ENCODE measurements at regions not wholly inside any gene's neighbourhood (a gene's known extent, or its start where the extent isn't known, plus 50 kb on each side); places are given as distances from the start of the nearest gene placed in this dataset.
A peak's percentile ranks its signal among the peaks of the same experiment; 100 is the strongest.
"Not testable (repeated sequence)": the region's sequence is repeated elsewhere in the genome, so short reads cannot be mapped to it uniquely, and the experiment has no call there.

DNA sequence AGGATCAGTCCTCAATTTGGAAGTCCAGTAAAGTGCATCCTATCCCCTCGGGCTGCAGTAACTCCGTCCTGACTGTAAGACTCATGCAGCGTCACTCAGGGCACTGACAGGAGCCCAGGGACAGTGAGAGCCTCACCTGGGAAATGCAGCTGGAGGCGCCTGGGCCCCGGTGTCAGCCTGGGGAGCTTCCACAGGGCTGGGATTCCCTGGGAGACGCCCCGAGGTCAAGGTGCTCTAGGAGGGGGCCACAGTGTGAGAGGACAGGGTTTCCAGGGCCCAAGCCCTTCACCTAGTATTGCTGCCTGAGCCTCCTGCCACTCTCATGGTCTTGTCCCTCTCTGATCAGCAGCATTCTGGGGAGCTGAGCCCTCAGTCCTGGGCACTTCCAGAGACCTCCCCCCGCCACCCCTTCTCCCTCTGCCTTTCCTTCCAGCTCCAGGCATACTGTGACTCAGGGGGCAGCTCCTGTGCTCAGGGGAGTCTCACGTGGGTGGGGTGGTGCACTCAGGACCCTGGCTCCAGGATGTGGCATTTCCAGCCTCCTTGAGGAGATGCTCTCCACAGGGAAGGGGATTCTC lies 99.1 kb upstream of the IGLL5 start:
- TF ChIP-seq, protein P1, sequence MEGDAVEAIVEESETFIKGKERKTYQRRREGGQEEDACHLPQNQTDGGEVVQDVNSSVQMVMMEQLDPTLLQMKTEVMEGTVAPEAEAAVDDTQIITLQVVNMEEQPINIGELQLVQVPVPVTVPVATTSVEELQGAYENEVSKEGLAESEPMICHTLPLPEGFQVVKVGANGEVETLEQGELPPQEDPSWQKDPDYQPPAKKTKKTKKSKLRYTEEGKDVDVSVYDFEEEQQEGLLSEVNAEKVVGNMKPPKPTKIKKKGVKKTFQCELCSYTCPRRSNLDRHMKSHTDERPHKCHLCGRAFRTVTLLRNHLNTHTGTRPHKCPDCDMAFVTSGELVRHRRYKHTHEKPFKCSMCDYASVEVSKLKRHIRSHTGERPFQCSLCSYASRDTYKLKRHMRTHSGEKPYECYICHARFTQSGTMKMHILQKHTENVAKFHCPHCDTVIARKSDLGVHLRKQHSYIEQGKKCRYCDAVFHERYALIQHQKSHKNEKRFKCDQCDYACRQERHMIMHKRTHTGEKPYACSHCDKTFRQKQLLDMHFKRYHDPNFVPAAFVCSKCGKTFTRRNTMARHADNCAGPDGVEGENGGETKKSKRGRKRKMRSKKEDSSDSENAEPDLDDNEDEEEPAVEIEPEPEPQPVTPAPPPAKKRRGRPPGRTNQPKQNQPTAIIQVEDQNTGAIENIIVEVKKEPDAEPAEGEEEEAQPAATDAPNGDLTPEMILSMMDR (conservative IDR thresholded peaks at IDR 0.05; ENCODE audit: low read depth, low read length), result peak; percentile 35; the same call in 1 of the 2 replicates
- Histone ChIP-seq H4K20me1 (ENCODE audit: insufficient read depth) (no peaks in the 10 kb centered on the region), H2AFZ (ENCODE audit: low read depth) (peak overlapping the region; percentile 34; the same call in 1 of the 2 replicates), H3K9ac (no peak overlapping the region), H3K79me2 (ENCODE audit: insufficient read depth, low read depth) (no peaks in the 10 kb centered on the region), H3K4me2 (no peak overlapping the region; the same call in 1 of the 2 replicates), H3K4me3 (IDR thresholded peaks at IDR 0.05; ENCODE audit: insufficient read depth, low read depth, low read length) (no peak overlapping the region), H3K4me1 (ENCODE audit: low read depth, poor library complexity, severe bottlenecking) (peaks cover 17% of the 10 kb centered on the region), H3K36me3 (ENCODE audit: insufficient read depth) (no peaks in the 10 kb centered on the region), H3K27ac (no peak overlapping the region), H3K27me3 (ENCODE audit: insufficient read depth, low read depth) (no peaks in the 10 kb centered on the region)

DNA sequence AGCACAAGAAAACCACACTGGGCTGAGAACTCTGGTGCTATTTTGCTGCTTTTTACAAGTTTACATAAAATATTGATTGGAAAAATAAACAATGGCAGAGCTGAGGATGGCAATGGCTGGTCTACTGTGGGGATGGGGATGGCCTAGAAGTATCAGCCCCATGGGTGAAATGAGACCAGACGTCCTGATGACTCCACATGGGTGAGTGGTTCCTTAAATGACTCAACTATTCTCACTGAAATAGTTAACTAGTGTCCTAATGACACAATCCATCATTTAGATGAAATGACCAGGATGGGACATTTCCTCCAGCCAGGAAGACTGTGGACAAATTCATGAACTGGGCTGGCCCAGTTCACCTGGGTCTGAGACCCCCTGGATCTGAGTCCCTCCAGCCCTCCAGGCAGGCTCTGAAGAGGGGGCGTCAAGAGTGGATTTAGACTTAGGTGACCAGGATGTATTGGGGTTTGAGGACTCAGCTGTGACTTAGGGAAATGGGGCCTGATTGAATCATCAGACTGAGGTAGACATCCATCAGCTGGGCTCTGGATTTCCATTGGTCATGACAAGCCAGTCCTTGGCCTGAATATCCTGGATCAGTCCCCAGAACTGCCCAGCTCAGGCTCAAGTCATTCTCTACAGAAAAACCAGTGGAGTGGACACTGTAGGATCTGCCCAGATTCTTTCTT lies 98.2 kb upstream of the IGLL5 start:
- H3K4me3 ChIP-seq (IDR thresholded peaks at IDR 0.05; ENCODE audit: insufficient read depth, low read depth, low read length), result no peak overlapping the region
- no peaks in the 10 kb centered on the region for H3K27me3 ChIP-seq (ENCODE audit: insufficient read depth, low read depth)
- H2AFZ ChIP-seq (ENCODE audit: low read depth), result no peak overlapping the region
- no peaks in the 10 kb centered on the region for H3K79me2 ChIP-seq (ENCODE audit: insufficient read depth, low read depth)
- peaks cover 17% of the 10 kb centered on the region for H3K4me1 ChIP-seq (ENCODE audit: low read depth, poor library complexity, severe bottlenecking)
- TF ChIP-seq, protein P1 (conservative IDR thresholded peaks at IDR 0.05; ENCODE audit: low read depth, low read length), result no peak
- H3K9ac ChIP-seq, result no peak overlapping the region
- no peak overlapping the region for H3K27ac ChIP-seq
- no peaks in the 10 kb centered on the region for H4K20me1 ChIP-seq (ENCODE audit: insufficient read depth)
- H3K36me3 ChIP-seq (ENCODE audit: insufficient read depth), result no peaks in the 10 kb centered on the region
- no peak overlapping the region for H3K4me2 ChIP-seq

DNA sequence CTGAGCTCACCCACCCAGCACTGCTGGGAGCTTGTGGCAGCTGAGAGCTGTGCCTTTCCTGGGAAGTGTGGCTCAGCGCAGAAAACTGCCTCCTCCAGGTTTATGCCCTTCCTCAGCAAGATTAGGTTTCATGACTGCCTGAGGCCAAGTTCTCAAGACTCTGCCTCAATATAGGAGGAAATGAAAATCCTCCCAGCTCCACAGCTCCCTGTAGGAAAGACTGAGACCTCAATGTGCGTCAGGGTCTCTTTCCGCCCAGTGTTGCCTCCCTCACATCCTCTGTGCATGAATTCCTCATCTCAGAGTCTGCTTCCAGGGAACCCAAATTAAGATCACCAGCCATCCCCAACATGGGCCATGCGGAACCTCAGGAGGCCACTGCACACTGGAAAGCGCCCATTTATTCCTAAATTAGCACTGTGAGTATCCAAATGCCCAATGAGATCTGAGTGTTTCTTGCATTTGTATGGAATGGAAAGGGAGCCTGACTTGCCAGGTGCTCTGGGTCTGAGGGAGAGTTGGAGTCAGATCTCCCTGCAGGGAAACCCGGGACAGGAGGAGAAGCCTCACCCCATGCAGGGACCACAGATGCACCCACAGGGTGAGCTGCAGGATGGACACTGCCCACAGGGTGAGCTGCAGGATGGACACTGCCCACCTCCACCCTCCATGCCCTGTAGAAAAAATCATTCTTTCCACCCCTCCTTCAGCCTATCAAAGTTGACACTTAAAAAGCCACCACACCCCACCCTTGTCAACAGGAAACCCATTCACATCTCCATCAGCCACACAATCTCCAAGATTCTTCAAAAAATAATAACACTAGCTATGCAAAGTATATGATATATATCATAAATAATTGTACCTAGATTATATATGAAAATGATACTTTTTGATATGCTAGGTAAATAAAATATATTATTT lies 97.4 kb upstream of the IGLL5 start:
- Histone ChIP-seq H3K4me1 (ENCODE audit: low read depth, poor library complexity, severe bottlenecking) (peaks cover 17% of the 10 kb centered on the region), H3K27me3 (ENCODE audit: insufficient read depth, low read depth) (no peaks in the 10 kb centered on the region), H2AFZ (ENCODE audit: low read depth) (no peak overlapping the region), H3K4me3 (IDR thresholded peaks at IDR 0.05; ENCODE audit: insufficient read depth, low read depth, low read length) (no peak overlapping the region), H3K79me2 (ENCODE audit: insufficient read depth, low read depth) (no peaks in the 10 kb centered on the region), H3K9ac (no peak overlapping the region), H3K36me3 (ENCODE audit: insufficient read depth) (no peaks in the 10 kb centered on the region), H4K20me1 (ENCODE audit: insufficient read depth) (no peaks in the 10 kb centered on the region), H3K4me2 (no peak overlapping the region), H3K27ac (no peak overlapping the region)
- TF ChIP-seq, protein P1 (conservative IDR thresholded peaks at IDR 0.05; ENCODE audit: low read depth, low read length), result no peak

DNA sequence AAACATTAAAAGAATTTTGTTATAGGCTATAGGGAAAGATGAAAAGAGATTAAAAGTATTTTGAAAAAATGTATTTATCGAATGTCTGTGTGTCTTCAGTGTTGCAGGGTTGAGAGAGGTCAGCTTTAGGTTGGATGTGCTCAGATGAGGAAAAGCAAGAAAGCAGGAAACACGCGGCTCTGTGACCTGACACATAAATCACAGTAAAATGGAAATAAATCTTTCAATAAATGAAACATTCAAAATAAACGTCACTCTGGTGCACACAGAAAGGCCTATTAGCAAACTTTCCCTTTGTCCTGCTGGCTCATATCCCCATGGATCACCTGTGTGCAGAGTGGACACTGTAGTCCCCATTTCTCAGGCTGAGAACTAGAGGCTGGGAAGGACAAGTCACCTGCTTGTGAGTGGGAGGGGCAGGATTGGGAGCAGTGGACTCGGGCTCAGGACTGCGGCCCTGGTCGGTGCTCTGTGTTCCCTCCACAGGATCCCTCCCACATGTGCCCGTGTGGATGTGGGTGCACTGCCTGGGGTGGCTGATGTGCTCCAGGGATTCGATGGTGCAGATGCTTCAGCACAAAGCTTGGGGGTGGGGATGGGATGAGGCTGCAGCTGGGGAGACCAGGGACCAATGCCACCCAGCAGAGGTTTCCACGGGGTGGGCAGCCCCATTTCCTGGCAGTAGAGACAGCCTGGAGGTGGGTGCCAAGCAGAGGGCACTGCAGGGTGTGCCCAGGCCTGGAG lies 96.0 kb upstream of the IGLL5 start:
- Histone ChIP-seq H3K36me3 (ENCODE audit: insufficient read depth) (no peaks in the 10 kb centered on the region), H3K4me1 (ENCODE audit: low read depth, poor library complexity, severe bottlenecking) (peaks cover 17% of the 10 kb centered on the region), H3K9ac (no peak overlapping the region), H4K20me1 (ENCODE audit: insufficient read depth) (no peaks in the 10 kb centered on the region), H3K79me2 (ENCODE audit: insufficient read depth, low read depth) (no peaks in the 10 kb centered on the region), H3K27ac (no peak overlapping the region), H3K27me3 (ENCODE audit: insufficient read depth, low read depth) (no peaks in the 10 kb centered on the region), H3K4me3 (IDR thresholded peaks at IDR 0.05; ENCODE audit: insufficient read depth, low read depth, low read length) (no peak overlapping the region), H3K4me2 (no peak overlapping the region), H2AFZ (ENCODE audit: low read depth) (no peak overlapping the region)
- TF ChIP-seq, protein P1 (conservative IDR thresholded peaks at IDR 0.05; ENCODE audit: low read depth, low read length), result no peak

DNA sequence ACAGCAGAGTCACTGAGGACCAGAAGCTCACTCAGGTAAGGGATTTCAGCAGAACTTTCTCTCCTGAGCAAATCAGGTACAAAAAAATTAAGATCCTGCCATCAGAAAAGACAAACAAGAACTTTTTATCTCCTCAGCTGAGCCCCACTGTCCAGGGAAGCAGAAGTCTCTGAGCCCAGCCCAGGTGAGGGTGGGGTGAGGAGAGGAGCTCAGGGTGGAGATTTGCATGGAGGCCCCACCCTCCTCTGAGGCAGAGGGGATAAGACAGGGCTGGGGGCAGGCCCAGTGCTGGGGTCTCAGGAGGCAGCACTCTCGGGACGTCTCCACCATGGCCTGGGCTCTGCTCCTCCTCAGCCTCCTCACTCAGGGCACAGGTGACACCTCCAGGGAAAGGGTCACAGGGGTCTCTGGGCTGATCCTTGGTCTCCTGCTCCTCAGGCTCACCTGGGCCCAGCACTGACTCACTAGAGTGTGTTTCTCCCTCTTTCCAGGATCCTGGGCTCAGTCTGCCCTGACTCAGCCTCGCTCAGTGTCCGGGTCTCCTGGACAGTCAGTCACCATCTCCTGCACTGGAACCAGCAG lies 95.3 kb upstream of the IGLL5 start:
- H3K27me3 ChIP-seq (ENCODE audit: insufficient read depth, low read depth); H3K27ac ChIP-seq; H3K36me3 ChIP-seq (ENCODE audit: insufficient read depth); H3K4me2 ChIP-seq; H3K4me3 ChIP-seq (IDR thresholded peaks at IDR 0.05; ENCODE audit: insufficient read depth, low read depth, low read length); H2AFZ ChIP-seq (ENCODE audit: low read depth); H4K20me1 ChIP-seq (ENCODE audit: insufficient read depth); H3K9ac ChIP-seq; H3K79me2 ChIP-seq (ENCODE audit: insufficient read depth, low read depth): not testable (repeated sequence)
- peaks cover 17% of the 10 kb centered on the region for H3K4me1 ChIP-seq (ENCODE audit: low read depth, poor library complexity, severe bottlenecking)

DNA sequence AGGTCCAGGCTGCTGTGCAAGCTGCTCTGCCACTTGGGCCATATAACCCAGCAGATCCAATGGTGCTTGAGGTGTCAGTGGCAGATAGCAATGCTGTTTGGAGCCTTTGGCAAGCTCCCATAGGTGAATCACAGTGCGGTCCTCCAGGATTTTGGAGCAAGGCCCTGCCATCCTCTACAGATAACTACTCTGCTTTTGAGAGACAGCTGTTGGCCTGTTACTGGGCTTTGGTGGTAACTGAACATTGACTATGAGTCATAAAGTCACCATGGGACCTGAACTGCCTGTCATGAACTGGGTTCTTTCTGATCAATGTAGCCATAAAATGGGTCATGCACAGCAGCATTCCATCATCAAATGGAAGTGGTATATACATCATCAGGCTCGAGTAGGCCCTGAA lies 92.0 kb upstream of the IGLL5 start:
- not testable (repeated sequence) for H4K20me1 ChIP-seq (ENCODE audit: insufficient read depth); H3K27me3 ChIP-seq (ENCODE audit: insufficient read depth, low read depth); H3K27ac ChIP-seq; H3K36me3 ChIP-seq (ENCODE audit: insufficient read depth); H3K4me1 ChIP-seq (ENCODE audit: low read depth, poor library complexity, severe bottlenecking); H2AFZ ChIP-seq (ENCODE audit: low read depth); H3K79me2 ChIP-seq (ENCODE audit: insufficient read depth, low read depth); H3K4me3 ChIP-seq (IDR thresholded peaks at IDR 0.05; ENCODE audit: insufficient read depth, low read depth, low read length); H3K4me2 ChIP-seq; H3K9ac ChIP-seq
